Hematopoietic multipotent progenitor cell (in vitro differentiated cells): ENCODE measurements at regions not wholly inside any gene's neighbourhood (a gene's known extent, or its start where the extent isn't known, plus 50 kb on each side); places are given as distances from the start of the nearest gene placed in this dataset.
"Not testable (repeated sequence)": the region's sequence is repeated elsewhere in the genome, so short reads cannot be mapped to it uniquely, and the experiment has no call there.

Experiments
- DNase-seq, 3 donors: peaks; one replicate each; pipeline ENCODE4 v3.0.0-alpha.2; 2011 to 2015; ENCODE audit warnings: low read depth in 2 of 3, low spot score in 2 of 3

DNA sequence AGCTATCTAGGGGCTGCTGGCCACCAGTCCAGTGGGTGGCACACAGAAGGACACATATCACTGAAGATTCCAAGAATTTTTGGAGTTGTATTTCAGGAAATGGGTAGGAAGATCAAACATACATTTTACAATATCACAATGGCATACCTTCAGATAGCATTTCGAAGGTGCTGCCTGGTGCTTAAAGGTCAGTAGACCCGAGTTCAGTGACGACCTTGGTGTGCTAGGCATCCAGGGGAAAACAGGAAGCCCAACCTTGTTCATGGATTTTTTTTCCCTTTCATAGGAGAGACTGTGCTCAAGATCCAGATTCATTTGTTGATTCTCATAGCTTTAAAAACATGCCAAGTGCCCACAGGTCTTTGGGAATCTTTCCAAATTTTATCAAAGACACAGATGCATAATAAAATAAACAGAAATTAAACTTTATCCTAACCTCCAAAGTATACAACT, 51.0 kb upstream of the RCBTB2 start:
- DNase-seq = no peak

- peak in 1 of 3 donors; percentile 34 for DNase-seq
Observed at GRCh38 chr13:48585456-48585840, 52.6 kb upstream of the RCBTB2 start.

GRCh38 chr13:48586591-48587103, 53.8 kb upstream of the RCBTB2 start:
- DNase-seq = no peak

- DNase-seq = no peak
Observed at GRCh38 chr13:48588120-48588519, 55.2 kb upstream of the RCBTB2 start.

GRCh38 chr13:48590141-48590901, 57.4 kb upstream of the RCBTB2 start:
- DNase-seq = no peak

DNA sequence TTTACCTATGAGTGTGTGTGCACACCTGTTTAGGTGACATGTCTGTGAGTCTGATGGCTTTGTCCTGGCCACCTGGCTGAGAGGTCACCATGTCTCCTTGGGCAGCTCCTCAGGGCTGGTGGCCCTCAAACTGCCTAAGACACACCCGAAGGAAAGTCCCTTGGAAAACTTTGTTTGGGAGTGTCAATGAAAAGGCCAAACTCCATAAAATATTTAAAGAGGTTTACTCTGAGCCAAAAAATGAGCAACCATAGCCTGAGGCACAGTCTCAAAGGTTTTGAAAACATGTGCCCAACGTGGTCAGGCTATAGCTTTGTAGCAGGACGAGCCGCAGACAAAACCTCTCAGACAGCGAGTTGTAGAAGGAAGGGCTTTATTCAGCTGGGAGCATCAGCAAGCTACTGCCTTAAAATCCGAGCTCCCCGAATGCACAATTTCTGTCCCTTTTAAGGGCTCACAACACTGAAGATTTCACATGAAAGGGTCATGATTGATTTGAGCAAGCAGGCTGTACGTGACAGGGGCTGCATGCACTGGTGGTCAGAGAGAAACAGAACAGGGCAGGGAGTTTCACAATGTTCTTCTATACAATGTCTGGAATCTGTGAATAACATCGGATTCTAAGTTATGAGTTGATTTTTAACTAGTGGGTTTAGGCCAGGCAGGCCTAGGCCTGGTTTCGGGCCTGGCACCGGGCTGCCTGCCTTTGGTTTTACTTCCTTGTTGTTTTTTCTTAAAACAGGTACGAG, 58.4 kb upstream of the RCBTB2 start:
- not testable (repeated sequence) for DNase-seq

DNA sequence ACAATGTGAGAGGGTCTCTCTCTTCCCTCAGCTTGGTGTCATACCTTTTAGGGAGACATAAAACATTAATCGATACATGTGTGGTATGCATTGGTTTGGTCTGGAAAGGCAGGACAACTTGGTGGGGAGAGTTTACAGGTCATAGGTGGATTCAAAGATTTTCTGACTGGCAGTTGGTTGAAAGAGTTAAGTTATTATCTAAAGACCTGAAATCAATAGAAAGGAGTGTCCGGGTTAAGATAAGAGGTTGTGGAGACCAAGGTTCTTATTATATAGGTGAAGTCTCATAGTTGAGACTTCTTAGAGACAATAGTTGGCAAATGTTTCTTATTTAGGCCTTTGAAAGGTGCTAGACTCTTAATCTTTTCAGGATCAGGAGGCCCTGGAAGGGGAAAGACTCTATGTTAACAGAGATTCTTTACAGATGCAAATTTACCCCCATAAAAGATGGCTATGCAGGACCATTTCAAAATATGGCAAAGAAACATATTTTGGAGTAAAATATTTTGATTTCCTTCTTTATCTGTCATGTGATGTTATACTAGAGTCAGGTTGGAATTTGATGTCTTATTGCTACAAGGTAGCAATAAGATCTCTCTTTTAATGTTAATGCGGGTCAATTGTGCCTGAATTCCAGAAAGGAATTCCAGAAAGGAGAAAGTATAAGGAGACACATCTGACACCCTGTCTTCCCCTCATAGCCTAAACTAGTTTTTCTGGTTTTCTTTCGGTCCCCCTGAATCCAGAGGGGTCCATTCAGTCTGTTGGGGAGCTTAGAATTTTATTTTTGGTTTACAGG, 59.2 kb upstream of the RCBTB2 start:
- no peak for DNase-seq

GRCh38 chr13:48592688-48593049, 59.8 kb upstream of the RCBTB2 start:
- peak in 1 of 3 donors; percentile 48 for DNase-seq

- no peak for DNase-seq
Observed at GRCh38 chr13:48593536-48593935, 60.2 kb upstream of the CYSLTR2 start.

DNA sequence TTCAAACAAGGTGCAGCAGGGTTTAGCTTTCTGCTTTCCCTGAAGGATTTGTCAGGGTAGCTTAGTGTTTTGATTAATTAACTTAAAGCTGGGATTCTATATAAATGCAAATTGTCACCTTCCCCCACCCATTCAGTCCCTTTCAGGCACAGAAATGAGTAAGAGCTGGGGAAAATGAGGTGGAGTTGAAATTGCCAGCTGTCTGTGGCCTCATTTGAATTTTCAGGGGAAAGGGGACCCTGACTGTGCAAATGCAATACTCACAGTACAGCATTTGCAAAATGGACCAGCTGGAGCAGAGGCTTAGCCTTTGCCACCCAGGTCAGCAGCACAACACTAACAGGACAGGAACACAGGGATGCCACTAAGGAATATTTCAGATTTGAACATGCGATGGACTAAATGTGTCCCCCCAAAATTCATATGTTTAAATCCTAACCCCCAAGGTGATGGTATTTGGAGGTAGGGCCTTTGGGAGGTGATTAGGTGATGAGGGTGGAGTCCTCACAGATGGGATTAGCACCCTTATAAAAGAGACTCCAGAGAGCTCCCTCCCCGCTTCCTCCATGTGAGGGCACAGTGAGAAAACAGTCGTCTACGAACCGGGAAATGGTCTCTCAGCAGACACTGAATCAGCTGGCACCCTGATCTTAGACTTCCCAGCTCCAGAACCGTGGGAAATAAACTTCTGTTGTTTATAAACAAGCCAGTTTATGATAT, 59.5 kb upstream of the CYSLTR2 start:
- no peak for DNase-seq

- peak; percentile 21 to 91 (median 79) for DNase-seq
Observed at GRCh38 chr13:48595431-48596429, 58.0 kb upstream of the CYSLTR2 start.

- no peak for DNase-seq
Observed at GRCh38 chr13:48600374-48601364, 53.1 kb upstream of the CYSLTR2 start.

- DNase-seq = no peak
Observed at GRCh38 chr13:48602296-48603016, 51.3 kb upstream of the CYSLTR2 start.

GRCh38 chr13:48603375-48603774, 50.4 kb upstream of the CYSLTR2 start:
- no peak for DNase-seq
